ENCODE measurements at regions not wholly inside any gene's neighbourhood (a gene's known extent, or its start where the extent isn't known, plus 50 kb on each side); places are given as distances from the start of the nearest gene placed in this dataset.

- no peak overlapping the region; the same call in 1 of the 2 replicates for H3K14ac ChIP-seq (ENCODE audit: insufficient read depth, low read length)
Observed at GRCh38 chr16:85193876-85194275, 81.6 kb upstream of the CIBAR2 start.

More at GRCh38 chr16:85193876-85194275, 81.6 kb upstream of the CIBAR2 start:
- H4K5ac ChIP-seq (ENCODE audit: insufficient read length, low read depth, low read length), result no peak overlapping the region
- no peaks in the 10 kb centered on the region for H3K27me3 ChIP-seq (ENCODE audit: insufficient read depth, low read length)
- H4K20me1 ChIP-seq (ENCODE audit: control insufficient read depth, insufficient read depth, insufficient read length), result no peaks in the 10 kb centered on the region
- H3K4me1 Mint-ChIP-seq, result peaks cover 3 to 20% of the 10 kb centered on the region in 2 experiments; a peak in 3 of 4 replicates
- H3K18ac ChIP-seq (ENCODE audit: insufficient read length, low read depth, low read length), result no peak overlapping the region
- H3K4me2 ChIP-seq (ENCODE audit: insufficient read depth, insufficient read length, low read length), result no peak overlapping the region
- H3K79me1 ChIP-seq (ENCODE audit: insufficient read depth, low read depth, low read length, poor library complexity, severe bottlenecking), result no peaks in the 10 kb centered on the region
- H4K91ac ChIP-seq (ENCODE audit: insufficient read length, low read depth, low read length), result no peak overlapping the region
- H3K27ac Mint-ChIP-seq, result no peak overlapping the region
- no peak for TF ChIP-seq CTCF (conservative IDR thresholded peaks at IDR 0.05)
- H3T11ph ChIP-seq (ENCODE audit: low read length), result no peak overlapping the region
- H2BK12ac ChIP-seq (ENCODE audit: insufficient read length, low read depth, low read length), result no peak overlapping the region
- no peak overlapping the region for H2AK5ac ChIP-seq (ENCODE audit: insufficient read length, low read length)
- no peaks in the 10 kb centered on the region for H3K4me1 ChIP-seq (ENCODE audit: insufficient read depth, low read length)
- no CpG with 5 or more reads among the region's 17 CpGs for WGBS (ENCODE audit: extremely low coverage, insufficient read length, low lambda C conversion rate)
- H2BK120ac ChIP-seq (ENCODE audit: low read depth, low read length, poor library complexity, severe bottlenecking), result no peak overlapping the region
- no peaks in the 10 kb centered on the region for H3K27me3 Mint-ChIP-seq (ENCODE audit: low read depth)
- no peak overlapping the region for H2AFZ ChIP-seq (ENCODE audit: low read length)
- no peak overlapping the region for H2BK15ac ChIP-seq (ENCODE audit: low read depth, low read length)
- no peak overlapping the region for H3K27ac ChIP-seq (ENCODE audit: insufficient read length, low read depth, low read length)
- H3K23ac ChIP-seq (ENCODE audit: insufficient read length, low read depth, low read length), result no peak overlapping the region
- H3K4ac ChIP-seq (ENCODE audit: low read depth, low read length), result no peak overlapping the region
- no peak overlapping the region for H2BK20ac ChIP-seq (ENCODE audit: low read depth, low read length, poor library complexity, severe bottlenecking)
- H3K79me2 ChIP-seq (ENCODE audit: insufficient read depth, low read length), result no peaks in the 10 kb centered on the region
- no peak overlapping the region for H3K56ac ChIP-seq (ENCODE audit: insufficient read length, low read depth, low read length)
- DNase-seq, result no peak
- H3K9me3 ChIP-seq (ENCODE audit: control insufficient read depth, low read depth, low read length), result no peaks in the 10 kb centered on the region
- no peak overlapping the region for H3K9ac ChIP-seq (ENCODE audit: extremely low read depth, insufficient read length, low read length)
- no peak overlapping the region for H3K4me3 Mint-ChIP-seq
- H2BK5ac ChIP-seq (ENCODE audit: insufficient read length, low read length), result no peak overlapping the region
- no peaks in the 10 kb centered on the region for H3K23me2 ChIP-seq (ENCODE audit: insufficient read length, low read depth, low read length, poor library complexity, severe bottlenecking)
- no peak overlapping the region for H4K8ac ChIP-seq (replicated peaks; ENCODE audit: insufficient read length, low read depth, low read length)
- H3K36me3 Mint-ChIP-seq (ENCODE audit: insufficient read depth in 1 of 3, low read depth in 3 of 3), result peaks cover 0 to 12% (median 8%) of the 10 kb centered on the region in 3 experiments; a peak in 5 of 7 replicates
- H3K9me3 Mint-ChIP-seq, result peaks cover 7 to 9% of the 10 kb centered on the region in 2 experiments; a peak in 4 of 5 replicates

Measured in H9 (cell line).